Neutrophil (primary cell): ENCODE measurements at regions not wholly inside any gene's neighbourhood (a gene's known extent, or its start where the extent isn't known, plus 50 kb on each side); places are given as distances from the start of the nearest gene placed in this dataset.

ENCODE experiments used
- H3K27ac ChIP-seq: fragments of 200-600 bp; sonication (generic); 2 replicates; pipeline ENCODE4 v1.5.1; 2016; ENCODE audit warnings: mild to moderate bottlenecking, moderate library complexity
- H3K27me3 ChIP-seq: fragments of 200-600 bp; sonication (generic); 2 replicates; pipeline ENCODE4 v1.6.0; 2016; ENCODE audit warnings: mild to moderate bottlenecking
- H3K36me3 ChIP-seq: fragments of 200-600 bp; sonication (generic); 2 replicates; pipeline ENCODE4 v1.5.1; 2017
- H3K4me1 ChIP-seq, 2 experiments: fragments of 200-600 bp in 1 of 2; sonication (generic) in 1 of 2; 1 replicate in 1 of 2; 2 replicates in 1 of 2; pipeline versions ENCODE4 v1.5.1 to v1.6.1; 2013 to 2016; ENCODE audit warnings: low read depth in 1 of 2, low read length in 1 of 2, mild to moderate bottlenecking in 1 of 2, moderate library complexity in 1 of 2; ENCODE audit not compliant: control insufficient read depth in 1 of 2, insufficient read depth in 1 of 2
- H3K4me3 ChIP-seq, 2 experiments: fragments of 200-600 bp in 1 of 2; sonication (generic) in 1 of 2; 1 replicate in 1 of 2; 2 replicates in 1 of 2; pipeline ENCODE4 v1.5.1; 2013 to 2016; ENCODE audit warnings: low read depth in 1 of 2, low read length in 1 of 2, mild to moderate bottlenecking in 1 of 2, moderate library complexity in 1 of 2
- H3K9me3 ChIP-seq: fragments of 200-600 bp; sonication (generic); 2 replicates; pipeline ENCODE4 v1.5.1; 2016
- TF ChIP-seq, protein P1 (sequence below): fragments of 200-600 bp; sonication (generic); IDR thresholded peaks from 2 replicates; pipeline ENCODE4 v1.5.1; 2016; ENCODE audit warnings: antibody characterized with exemption

DNA sequence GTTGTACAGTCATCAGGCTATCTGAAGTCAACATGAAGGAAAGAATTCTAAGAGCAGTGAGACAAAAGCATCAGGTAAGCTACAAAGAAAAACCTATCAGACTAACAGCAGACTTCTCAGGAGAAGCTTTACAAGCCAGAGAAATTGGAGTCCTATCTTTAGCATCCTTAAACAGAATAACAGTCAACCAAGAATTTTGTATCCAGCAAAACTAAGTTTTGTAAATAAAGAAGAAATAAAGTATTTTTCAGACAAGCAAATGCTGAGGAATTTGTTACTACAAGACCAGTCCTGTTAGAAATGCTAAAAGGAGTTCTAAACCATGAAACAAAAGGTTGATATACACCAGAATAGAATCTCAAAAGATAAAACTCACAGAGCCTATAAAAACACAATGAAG, 501.2 kb downstream of the ZNF608 start:
- no peak overlapping the region for H3K27ac ChIP-seq
- no peak overlapping the region for H3K4me3 ChIP-seq
- H3K4me1 ChIP-seq, result no peaks in the 10 kb centered on the region
- no peaks in the 10 kb centered on the region for H3K27me3 ChIP-seq
- no peaks in the 10 kb centered on the region for H3K36me3 ChIP-seq
- TF ChIP-seq, protein P1, sequence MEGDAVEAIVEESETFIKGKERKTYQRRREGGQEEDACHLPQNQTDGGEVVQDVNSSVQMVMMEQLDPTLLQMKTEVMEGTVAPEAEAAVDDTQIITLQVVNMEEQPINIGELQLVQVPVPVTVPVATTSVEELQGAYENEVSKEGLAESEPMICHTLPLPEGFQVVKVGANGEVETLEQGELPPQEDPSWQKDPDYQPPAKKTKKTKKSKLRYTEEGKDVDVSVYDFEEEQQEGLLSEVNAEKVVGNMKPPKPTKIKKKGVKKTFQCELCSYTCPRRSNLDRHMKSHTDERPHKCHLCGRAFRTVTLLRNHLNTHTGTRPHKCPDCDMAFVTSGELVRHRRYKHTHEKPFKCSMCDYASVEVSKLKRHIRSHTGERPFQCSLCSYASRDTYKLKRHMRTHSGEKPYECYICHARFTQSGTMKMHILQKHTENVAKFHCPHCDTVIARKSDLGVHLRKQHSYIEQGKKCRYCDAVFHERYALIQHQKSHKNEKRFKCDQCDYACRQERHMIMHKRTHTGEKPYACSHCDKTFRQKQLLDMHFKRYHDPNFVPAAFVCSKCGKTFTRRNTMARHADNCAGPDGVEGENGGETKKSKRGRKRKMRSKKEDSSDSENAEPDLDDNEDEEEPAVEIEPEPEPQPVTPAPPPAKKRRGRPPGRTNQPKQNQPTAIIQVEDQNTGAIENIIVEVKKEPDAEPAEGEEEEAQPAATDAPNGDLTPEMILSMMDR, result no peak
- H3K9me3 ChIP-seq, result no peaks in the 10 kb centered on the region

DNA sequence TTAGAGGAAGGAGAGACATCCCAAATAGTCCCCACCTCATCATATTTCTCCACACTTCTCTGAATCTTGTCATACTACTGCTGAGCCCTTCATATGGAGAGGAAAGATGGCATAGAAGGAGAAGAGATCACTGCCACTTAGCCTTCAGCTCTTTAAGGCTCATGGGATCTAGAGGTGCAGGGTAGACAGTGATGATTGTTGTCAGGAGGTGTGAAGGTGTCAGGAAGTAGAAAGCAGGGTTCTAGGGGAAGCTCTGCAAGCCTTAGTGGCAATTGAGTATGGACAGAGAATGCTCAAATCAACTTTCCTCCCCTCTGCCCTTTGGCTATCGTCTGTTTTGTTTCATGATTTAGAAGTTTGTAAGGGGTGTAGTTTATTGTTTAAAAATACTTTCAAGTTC, 505.7 kb downstream of the ZNF608 start:
- no peak overlapping the region for H3K27ac ChIP-seq

DNA sequence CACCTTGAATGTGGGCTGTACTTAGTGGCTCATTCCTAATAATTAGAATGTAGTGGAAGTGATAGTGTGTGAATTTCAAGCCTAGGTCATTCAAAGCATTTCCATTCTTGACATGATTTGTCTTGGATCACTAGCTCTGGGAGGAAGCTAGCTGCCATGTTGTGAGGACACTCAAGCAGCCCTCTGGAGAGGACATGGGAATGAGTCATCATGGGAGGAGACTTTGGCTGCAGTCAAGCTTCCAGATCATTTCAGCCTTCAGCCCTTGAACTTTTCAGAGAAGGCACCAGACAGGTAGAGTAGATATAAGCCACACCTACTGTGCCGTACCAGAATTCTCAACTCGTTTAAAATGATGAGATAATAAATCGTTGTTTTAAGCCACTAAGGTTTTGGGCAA, 506.9 kb downstream of the ZNF608 start:
- no peaks in the 10 kb centered on the region for H3K4me1 ChIP-seq
- TF ChIP-seq, protein P1, result no peak
- H3K27ac ChIP-seq, result no peak overlapping the region
- H3K36me3 ChIP-seq, result no peaks in the 10 kb centered on the region
- no peak overlapping the region for H3K4me3 ChIP-seq
- no peaks in the 10 kb centered on the region for H3K9me3 ChIP-seq
- no peaks in the 10 kb centered on the region for H3K27me3 ChIP-seq

More for the DNA sequence above, 505.7 kb downstream of the ZNF608 start:
- H3K36me3 ChIP-seq, result no peaks in the 10 kb centered on the region
- H3K9me3 ChIP-seq, result no peaks in the 10 kb centered on the region
- TF ChIP-seq, protein P1, result no peak
- H3K4me3 ChIP-seq, result no peak overlapping the region
- no peaks in the 10 kb centered on the region for H3K4me1 ChIP-seq
- no peaks in the 10 kb centered on the region for H3K27me3 ChIP-seq

DNA sequence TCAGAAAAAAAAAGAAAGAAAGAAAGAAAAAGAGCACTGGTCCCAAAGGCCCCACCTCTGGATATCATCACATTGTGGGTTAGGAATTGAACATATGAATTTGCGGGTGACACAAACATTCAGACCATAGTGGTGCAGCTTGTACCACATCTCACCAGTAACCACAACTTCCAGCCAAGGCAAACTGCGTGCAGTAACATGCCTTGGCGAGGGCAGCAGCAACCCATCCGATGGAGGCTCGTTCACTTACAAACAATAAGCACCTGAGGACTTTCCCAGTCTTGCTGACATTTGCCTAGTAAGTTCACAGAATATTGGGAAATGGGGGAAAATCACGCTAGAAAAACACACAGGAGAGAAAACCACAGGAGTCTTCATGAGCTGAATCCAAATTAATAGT, 508.1 kb downstream of the ZNF608 start:
- no peaks in the 10 kb centered on the region for H3K27me3 ChIP-seq
- TF ChIP-seq, protein P1, result no peak

DNA sequence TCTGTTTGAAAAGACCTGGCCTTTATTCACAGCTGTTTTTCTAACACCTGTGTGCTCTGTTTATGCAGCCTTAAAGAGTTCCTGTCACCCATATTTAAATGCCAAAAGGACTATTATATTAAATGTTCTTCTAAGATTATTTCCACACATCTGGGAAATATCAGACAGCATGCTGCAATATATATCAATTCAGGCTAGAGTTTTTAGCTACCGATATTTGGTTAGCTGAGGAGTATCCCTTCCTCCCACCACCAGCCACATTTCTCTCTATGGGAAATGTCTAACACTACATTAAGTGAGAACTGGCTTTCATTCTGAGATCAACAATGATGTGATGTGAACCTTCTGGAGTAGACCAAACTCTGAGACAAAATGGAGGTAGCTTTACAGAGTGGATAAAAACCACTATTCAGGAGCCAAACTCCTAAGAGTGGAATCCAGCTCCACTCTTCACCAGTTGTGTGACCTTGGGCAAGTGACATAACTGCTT, 509.2 kb downstream of the ZNF608 start:
- no peaks in the 10 kb centered on the region for H3K36me3 ChIP-seq
- H3K27ac ChIP-seq, result no peak overlapping the region
- no peak overlapping the region for H3K4me3 ChIP-seq
- TF ChIP-seq, protein P1, result no peak
- H3K9me3 ChIP-seq, result no peaks in the 10 kb centered on the region
- H3K27me3 ChIP-seq, result no peaks in the 10 kb centered on the region
- H3K4me1 ChIP-seq, result no peaks in the 10 kb centered on the region

More for the DNA sequence above, 508.1 kb downstream of the ZNF608 start:
- H3K36me3 ChIP-seq, result no peaks in the 10 kb centered on the region
- H3K4me1 ChIP-seq, result no peaks in the 10 kb centered on the region
- H3K4me3 ChIP-seq, result no peak overlapping the region
- no peak overlapping the region for H3K27ac ChIP-seq
- no peaks in the 10 kb centered on the region for H3K9me3 ChIP-seq
